ENCODE measurements at regions not wholly inside any gene's neighbourhood (a gene's known extent, or its start where the extent isn't known, plus 50 kb on each side); places are given as distances from the start of the nearest gene placed in this dataset.
"Not testable (repeated sequence)": the region's sequence is repeated elsewhere in the genome, so short reads cannot be mapped to it uniquely, and the experiment has no call there.

DNA sequence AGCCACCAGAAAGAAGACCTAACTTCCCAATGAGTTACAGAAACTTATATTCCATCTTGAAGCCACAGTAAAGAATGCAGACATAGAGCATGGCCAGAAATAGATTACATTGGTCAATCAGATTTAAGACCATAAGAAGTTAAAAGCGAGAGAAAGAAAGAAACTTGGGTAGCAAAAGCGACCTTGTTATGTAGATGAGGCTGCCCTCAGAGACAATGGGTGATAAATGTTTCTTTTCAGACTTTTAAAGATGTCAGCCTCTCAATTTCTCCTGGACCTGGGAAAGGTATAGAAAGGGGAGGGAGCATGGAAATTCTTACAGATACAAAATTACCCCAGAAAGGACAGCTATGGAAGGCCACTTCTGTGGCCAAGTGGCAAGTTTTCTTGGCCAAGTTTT lies 732.6 kb upstream of the LUZP2 start:
- DNase-seq (ENCODE audit: low read depth), result no peak

DNA sequence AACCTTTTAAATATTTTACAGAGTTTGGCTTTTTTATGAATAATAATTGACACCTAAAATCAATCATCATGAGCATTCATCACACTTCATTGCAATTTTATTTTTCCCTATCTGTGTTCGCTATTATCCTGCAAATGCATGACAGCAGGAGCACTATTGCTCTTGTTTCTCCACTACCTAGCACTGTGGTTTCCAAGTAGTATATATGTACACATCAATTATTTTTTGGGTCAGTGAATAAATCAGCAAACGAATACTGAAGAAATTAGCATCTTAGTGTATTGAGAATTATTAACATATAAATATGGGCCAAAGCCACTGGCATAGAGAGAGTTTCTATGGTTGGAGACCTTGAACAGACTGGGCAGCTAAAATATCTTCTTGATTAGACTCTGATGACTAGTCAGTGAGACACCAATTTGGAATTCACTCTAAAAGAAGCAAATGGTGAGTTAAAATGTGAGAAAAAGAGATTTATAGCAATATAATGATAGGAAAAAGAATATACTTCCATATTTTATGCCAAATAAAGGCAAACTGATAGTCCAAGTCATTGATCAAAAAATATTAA lies 731.1 kb upstream of the LUZP2 start:
- peak; percentile 62 for DNase-seq (ENCODE audit: low read depth)

DNA sequence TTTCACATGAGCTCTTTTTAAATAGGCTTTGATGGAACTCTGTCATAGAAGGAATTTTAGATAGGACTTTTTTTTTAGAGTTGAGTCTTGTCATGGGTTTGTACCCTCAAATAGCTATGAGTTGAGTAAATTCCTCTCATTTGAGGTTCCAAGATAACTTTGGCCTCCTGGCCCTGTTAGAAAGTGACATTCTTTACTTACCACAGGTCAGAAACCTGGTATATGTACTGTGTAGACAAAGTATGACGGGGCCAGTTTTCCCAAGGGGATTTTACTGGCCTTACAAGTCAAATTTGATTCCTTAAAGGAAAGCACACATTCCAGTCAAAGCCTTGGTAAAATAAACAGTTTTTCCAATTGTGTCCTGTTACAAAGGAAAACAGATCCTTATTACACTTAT lies 729.3 kb upstream of the LUZP2 start:
- DNase-seq (ENCODE audit: low read depth), result no peak

DNA sequence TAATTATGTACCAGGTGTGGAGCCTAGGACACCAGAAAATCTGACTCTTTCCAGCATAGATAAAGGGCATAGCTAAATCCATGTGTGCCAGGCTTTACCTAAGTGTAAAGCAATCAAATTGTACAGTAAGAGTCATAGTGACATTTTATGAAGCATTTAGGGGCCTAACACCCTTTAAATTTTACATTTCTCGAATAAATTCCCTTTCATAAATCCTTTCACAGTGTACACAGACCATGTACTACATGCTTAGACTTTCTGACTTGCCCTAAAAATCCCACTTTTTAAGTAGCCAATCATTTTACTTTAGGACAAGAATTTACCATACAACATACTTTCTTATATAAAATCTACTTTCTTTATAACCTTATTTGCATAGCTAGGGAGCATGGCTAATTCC lies 727.6 kb upstream of the LUZP2 start:
- DNase-seq (ENCODE audit: low read depth), result no peak

DNA sequence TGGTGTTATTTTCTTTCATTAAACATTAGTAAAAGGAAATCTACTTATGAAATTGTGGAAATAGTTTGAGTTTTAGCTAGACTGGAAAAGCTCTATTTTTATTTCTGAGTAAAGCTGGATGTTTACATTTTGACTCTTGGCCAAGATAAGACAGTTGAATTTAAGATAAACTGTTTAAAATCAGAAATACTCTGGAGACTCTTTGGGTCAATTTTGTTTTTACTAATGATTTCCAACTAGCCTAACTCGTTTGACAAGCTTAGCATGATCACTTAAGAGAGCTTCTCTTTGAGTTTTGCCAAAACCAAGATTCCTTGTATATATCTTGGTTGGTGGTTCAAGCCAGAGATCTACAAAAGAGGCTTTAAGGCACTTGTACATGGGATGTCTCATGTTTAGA lies 724.8 kb upstream of the LUZP2 start:
- DNase-seq (ENCODE audit: low read depth), result no peak

DNA sequence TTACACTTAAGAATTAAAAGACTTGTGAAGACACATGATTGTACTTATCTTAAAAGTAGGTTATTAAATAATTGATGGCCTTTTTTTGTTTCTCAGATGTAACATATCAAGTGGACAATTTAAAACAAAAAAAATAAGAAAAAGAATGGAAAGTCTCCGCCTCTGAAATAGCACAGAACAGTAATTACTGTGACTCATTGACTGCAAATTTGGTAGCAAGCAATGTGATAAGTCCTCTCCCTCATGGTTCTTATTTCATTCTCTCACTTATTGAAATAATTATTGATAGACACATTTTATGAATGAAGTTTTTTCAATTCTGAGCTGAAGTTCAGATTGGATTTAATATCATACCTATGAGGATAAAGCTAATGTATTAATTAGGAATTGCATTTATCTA lies 717.9 kb upstream of the LUZP2 start:
- no peak for DNase-seq (ENCODE audit: low read depth)

DNA sequence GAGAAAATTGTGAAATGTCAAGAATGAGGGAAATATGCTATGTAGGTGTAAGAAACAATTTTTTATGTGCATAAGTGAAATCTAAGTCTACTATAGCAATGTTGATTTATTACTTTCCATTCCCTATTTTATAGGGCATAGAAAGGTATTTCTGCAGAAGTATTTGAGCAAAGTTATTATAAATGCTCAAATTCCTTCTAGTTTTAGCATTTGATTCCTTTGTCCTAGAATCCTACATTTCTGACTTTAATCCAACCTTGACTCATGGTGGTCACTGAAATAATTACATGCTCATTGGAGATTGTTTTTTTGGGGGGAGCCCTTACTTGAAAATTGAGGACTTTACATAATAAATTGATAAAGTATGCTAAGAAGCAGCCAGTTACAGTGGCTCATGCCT lies 716.6 kb upstream of the LUZP2 start:
- DNase-seq (ENCODE audit: low read depth), result no peak

DNA sequence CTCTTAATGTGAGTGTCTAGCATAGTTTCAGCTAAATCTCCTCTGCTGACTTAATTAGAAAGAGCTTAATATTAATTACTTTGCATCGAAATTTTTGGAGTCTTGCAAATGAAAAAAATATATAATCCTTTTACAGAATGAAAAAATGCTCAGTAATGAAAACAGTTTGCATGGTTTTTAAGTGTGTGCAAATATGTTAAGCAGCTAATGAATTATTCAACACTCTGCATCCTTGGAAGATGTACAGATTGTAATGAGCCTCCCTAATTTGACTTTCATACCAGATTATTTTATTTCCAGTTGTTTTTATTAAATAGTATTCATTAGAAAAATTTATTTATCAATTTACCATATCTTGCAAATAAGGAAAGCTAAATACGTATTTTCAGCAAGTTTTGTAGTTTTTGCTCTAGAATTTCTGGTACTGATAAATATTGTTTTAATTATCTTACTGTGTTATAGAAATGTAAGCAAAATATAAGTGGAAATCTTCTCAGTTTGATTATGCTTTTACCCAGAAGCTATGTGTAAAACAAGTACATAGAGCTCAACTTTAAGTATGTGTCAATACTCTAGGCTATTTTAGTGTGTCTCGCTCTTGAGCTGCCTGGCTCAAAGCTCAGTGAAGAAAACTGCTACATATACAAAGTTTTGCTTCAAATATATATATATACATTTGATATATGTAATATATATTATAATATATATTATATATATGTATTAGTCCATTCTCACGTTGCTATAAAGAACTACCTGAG lies 714.9 kb upstream of the LUZP2 start:
- DNase-seq (ENCODE audit: low read depth), result no peak

DNA sequence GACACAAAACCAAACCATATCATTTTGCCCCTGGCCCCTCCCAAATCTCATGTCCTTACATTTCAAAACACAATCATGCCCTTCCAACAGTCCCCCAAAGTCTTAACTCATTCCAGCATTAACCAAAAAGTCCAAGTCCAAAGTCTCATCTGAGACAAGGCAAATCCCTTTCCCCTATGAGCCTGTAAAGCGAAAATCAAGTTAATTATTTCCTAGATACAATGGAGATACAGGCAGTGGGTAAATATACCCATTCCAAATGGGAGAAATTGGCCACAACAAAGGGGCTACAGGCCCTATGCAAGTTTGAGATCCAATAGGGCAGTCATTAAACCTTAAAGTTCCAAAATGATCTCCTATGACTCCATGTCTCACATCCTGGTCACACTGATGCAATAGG lies 709.9 kb upstream of the LUZP2 start:
- not testable (repeated sequence) for DNase-seq (ENCODE audit: low read depth)

DNA sequence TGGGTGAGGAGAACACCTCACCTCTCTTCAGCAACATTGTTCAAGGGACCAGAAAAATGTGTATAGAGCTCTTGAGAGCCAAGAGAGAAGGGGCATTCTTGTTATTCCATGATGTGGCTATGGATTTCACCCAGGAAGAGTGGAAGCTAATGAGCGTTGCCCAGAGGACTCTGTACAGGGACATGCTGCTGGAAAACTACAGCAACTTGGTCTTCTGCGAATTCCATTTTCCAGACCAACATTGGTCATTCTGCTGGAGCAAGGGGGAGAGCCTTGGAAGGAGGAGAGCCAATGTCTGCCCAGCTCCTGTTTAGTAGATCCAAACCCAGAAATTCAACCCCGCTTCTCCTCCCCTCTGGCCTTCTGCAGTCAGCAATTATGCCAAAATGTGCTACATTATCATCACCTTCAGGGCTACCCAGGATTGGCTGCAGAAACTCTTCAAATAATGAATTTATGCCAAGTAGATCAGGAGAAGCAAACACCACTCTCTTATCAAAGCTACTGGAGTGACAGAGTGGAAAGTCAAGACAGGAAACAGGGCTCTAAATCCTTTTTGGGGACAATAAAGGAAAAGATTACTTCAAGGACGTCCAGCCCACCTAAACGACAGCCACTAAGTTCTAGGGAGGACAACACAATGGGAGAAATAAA lies 707.5 kb upstream of the LUZP2 start:
- no peak for DNase-seq (ENCODE audit: low read depth)

DNA sequence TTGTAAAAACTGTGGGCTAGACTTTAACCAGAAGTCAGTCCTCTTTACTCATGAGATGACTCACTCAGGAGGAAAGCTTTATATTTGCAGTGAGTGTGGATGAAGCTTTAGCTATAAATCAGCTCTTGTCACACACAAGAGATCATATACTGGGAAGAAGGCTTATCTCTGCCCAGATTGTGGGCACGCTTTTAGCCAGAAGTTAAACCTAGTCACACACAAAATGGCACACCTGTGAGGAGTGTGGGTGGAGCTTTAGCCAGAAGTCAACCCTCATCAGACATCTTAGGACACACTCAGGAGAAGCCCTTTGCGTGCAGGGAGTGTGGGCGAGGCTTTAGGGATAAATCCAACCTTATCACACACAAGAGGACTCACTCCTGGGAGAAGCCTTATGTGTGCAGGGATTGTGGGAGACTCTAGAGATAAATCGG lies 706.9 kb upstream of the LUZP2 start:
- no peak for DNase-seq (ENCODE audit: low read depth)

DNA sequence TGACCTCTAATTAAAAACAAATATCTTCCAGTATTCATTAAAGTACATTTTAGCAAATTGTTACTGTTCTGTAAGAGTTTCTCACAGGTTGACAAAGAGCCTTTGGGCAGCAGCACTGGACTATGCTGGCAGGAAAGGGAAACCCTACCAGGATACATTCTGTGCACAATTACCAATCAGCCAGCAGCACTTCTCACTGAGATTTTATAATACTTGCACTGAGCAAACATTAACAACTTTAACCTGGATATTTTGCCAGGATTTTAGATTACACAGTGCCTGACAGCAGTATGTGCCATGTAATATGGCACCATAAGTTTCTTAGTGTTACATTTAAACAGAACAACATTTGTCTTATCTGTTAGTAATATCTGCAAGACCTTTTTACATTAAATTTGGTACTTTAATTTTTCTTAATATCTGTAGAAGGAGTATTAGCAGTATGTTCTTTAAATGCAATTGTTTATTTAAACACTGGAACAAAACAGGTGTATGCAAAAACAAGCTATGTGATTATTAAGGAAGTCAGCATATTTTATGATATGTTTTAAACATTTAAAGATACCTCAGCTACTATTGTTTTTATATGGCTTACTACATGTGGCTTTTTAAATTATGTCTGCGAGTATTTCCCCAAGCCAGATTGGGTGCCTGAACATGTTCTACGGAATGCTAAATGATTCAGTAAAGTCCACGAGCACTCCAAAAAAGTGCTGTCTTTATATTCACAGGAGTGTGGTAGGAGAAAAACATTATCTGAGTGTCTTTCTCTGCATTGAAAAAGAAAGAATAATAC lies 699.0 kb upstream of the LUZP2 start:
- DNase-seq (ENCODE audit: low read depth), result no peak

DNA sequence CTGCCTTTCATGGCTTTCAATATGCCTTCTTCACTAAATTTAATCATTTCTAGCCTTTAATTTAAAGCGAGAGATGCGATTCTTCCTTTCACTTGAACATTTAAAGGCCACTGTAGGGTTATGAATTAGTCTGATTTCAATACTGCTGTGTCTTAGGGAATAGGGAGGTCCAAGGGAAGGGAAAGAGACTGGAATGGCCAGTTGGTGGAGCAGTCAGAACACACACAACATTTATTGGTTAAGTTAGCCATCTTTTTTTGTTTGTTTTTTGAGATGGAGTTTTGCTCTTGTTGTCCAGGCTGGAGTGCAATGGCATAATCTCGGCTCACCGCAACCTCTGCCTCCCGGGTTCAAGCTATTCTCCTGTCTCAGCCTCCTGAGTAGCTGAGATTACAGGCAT lies 662.5 kb upstream of the LUZP2 start:
- DNase-seq (ENCODE audit: low read depth), result not testable (repeated sequence)

DNA sequence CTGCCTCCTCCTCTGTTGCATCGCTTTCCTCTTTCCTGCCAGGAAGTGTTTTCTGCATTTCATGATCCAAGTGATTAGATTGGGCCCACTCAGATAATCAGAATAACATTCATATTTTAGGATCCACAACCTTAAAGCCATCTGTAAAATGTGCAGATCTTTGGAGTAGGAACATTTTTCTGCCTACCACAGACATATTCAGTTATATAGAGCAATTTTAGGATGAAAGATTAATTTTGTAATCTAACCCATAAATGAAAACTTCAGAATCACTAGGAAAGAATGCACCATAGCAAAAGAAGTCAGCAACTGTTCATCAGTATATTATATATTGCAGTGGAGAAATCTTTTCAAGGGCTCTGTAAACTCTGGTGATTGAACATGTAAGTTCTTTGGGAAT lies 659.9 kb upstream of the LUZP2 start:
- DNase-seq (ENCODE audit: low read depth), result no peak

DNA sequence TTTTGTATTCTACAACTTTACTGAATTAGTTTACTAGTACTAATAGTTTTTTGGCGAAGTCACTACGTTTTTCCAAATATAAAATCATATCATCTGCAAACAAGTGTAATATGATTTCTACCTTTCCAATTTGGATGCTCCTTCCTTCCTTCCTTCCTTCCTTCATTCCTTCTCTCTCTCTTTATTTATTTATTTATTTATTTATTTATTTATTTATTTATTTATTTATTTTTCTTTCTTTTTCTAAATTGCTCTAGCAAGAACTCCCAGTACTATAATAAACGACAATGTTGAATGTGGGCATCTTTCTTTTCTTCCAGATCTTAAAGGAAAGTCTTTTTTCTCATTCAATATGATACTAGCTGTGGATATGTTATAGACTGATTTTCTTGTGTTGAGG lies 656.0 kb upstream of the LUZP2 start:
- no peak for DNase-seq (ENCODE audit: low read depth)

DNA sequence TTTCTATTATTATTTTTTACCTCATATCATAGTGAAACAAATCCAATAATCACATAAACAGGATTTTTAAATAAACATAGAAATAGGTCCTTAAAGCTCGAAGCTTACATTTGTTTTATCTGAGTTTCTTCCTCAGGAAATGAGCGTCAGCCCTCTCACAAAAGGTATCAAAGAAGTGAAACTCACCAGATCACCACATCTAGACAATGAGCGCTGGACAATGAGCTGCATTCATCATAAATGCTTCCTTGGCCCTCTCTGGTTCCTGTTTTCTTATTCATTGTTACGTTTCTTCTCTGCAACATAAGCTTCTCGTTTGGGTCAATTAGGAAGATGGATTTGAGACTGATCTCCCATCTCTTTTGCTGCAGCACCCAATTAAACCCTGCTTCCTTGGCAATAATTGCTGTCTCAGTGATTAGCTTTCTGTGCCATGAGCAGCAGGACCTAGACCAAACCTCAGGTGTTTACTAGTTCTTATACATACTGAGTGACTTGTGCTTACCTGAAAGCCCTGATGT lies 649.9 kb upstream of the LUZP2 start:
- no peak for DNase-seq (ENCODE audit: low read depth)

DNA sequence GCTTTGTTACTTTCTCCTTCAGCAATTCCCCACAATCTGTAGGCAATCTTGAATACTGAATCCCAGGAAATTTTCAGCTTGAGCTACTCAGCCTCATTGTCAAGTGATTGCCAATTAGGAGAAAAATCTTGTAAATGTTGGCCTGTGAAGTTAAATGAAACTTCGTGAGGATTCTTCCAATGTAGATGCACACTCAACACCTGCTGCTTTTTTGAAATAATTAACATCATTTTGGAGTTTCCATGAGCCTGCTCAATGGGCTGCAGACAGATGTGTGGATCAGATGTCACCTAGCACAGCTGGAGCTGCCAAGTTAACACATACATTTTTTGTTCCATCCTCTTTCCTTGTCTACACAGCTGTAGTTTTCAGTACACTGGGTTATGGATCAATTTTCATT lies 645.6 kb upstream of the LUZP2 start:
- no peak for DNase-seq (ENCODE audit: low read depth)

DNA sequence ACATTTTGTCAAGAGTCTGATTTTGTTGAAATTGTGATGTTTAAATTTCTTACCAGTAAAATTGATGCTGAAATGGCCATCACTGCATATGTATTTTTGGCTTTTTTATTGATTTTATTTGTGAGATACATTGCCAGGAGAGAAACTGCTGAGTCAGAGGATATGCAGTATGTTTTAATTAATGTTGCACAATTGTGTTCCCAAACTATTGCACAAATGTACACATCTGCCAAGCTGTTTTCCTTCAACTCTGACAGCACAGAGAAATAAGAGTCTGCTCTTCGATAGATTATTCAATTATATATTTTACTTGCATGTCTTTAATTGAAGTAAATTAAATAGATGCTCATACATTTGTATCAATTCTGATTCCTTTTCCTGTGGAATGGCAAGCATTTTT lies 640.2 kb upstream of the LUZP2 start:
- DNase-seq (ENCODE audit: low read depth), result no peak

DNA sequence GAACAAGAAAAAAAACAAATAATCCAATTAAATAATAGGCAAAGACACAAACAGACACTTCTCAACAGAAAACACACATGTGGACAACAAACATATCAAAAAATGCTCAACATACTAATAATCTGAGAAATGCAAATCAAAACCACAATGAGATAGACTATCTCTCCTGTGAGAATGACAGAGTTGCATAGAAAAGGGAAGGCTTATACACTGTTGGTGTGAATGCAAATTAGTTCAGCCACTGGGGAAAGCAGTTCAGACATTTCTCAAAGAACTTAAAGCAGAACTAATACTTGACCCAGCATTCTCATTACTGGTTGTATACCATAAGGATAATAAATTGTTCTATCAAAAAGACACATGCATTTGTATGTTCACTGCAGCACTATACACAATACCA lies 637.8 kb upstream of the LUZP2 start:
- no peak for DNase-seq (ENCODE audit: low read depth)

DNA sequence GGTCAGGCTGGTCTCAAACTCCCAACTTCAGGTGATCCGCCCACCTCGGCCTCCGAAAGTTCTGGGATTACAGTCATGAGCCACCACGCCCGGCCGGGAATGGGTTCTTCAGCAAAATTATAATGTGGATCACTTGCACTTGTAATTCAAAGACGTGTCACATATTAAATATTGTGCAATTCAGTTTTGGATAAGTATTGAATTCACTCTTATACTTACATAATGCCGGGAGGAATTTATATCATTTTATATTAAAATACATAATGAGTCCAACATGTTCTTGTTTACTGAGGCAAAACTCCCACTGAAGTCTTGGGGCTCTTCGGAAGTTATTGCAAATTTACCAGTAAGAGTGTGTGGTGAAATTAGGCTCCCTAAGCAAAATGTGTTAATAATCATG lies 635.2 kb upstream of the LUZP2 start:
- DNase-seq (ENCODE audit: low read depth), result no peak

DNA sequence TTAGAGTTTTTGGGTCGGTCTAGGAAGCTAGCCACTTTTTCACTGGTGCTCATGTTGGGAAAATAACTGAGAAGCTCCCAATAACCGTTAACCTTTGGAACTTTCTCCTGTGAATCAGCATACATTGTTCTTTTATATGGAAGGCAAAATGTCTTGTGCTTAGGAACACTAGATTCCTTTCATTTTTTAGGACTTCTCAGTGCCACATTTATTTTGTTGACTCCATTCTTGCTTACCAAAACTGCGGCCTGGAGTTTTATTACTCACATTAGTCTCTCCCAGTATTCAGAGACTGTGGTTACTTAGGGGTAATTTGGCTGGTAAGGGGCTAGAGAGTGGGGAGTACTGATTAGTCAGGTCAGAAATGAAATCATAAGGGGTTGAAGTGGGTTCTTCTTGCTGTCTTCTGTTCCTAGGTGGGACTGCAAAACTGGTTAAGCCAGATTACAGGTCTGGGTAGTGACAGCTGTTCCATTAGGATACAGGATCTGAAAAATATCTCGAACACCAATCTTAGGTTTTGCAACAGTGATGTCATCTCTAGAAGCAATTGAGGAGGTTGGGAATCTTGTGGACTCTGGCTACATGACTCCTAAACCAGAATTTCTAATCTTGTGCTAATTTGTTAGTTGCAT lies 631.4 kb upstream of the LUZP2 start:
- DNase-seq (ENCODE audit: low read depth), result no peak

DNA sequence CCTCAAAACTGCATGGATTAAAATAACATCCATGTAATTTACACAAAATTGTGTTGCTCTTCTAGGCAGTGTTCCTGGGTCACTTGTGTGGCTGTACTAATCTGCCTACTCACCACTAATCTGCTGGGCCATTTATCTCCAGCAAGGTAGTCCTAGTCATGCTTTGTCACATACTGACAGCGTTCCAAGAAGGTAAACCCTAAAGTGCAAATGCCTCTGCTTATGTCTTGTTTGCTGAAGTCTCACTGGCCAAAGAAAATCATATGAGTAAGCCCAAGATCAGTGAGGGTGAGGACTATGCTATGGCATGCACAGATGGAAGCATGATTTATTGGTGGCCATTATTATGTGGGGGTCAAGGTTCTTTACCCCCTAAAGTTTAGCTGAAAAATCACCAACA lies 630.2 kb upstream of the LUZP2 start:
- no peak for DNase-seq (ENCODE audit: low read depth)
